ENCODE measurements at regions not wholly inside any gene's neighbourhood (a gene's known extent, or its start where the extent isn't known, plus 50 kb on each side); places are given as distances from the start of the nearest gene placed in this dataset.

- TF ChIP-seq CTCF (IDR thresholded peaks at IDR 0.05; ENCODE audit: insufficient read depth, low read depth, low read length), result no peak
- TF ChIP-seq EZH2 (IDR thresholded peaks at IDR 0.05; ENCODE audit: insufficient read depth, low read length), result no peak
Observed at GRCh38 chr7:25567430-25567829, 339.1 kb upstream of the NPVF start.

Data from astrocyte (in vitro differentiated cells and primary cell).